K562 (cell line): ENCODE measurements at regions not wholly inside any gene's neighbourhood (a gene's known extent, or its start where the extent isn't known, plus 50 kb on each side); places are given as distances from the start of the nearest gene placed in this dataset.

Experiments
- CHD2 ChIP-seq: IDR thresholded peaks from 2 replicates; pipeline ENCODE4 v1.6.1; 2011; ENCODE audit warnings: low read depth, low read length
- CTCF ChIP-seq, 3 experiments: IDR thresholded peaks in 2 of 3; conservative IDR thresholded peaks in 1 of 3; 2 replicates each; pipeline ENCODE4 v1.5.1; 2011 to 2012; ENCODE audit warnings: low read length in 3 of 3, mild to moderate bottlenecking in 3 of 3, control low read depth in 2 of 3, improper control_type of control experiment in 1 of 3, inconsistent platforms in 1 of 3, low read depth in 1 of 3, mixed read lengths in 1 of 3, moderate library complexity in 1 of 3; ENCODE audit not compliant: insufficient read depth in 2 of 3
- ESRRA ChIP-seq: fragments of 450-650 bp; IDR thresholded peaks from 2 replicates; pipeline ENCODE4 v1.6.1; 2014; ENCODE audit warnings: low read depth, mild to moderate bottlenecking, moderate library complexity, borderline replicate concordance
- HDAC2 ChIP-seq: fragments of 450-650 bp; IDR thresholded peaks from 2 replicates; pipeline ENCODE4 v1.6.1; 2016; ENCODE audit warnings: mild to moderate bottlenecking
- KDM5B ChIP-seq: fragments of 200-600 bp; sonication (generic); IDR thresholded peaks from 2 replicates; pipeline ENCODE4 v1.6.1; 2012; ENCODE audit warnings: low read depth, mild to moderate bottlenecking, moderate library complexity, low read length, control low read depth, inconsistent platforms; ENCODE audit not compliant: insufficient replicate concordance
- MEF2D ChIP-seq: conservative IDR thresholded peaks from 2 replicates; pipeline ENCODE4 v1.6.1; 2016; ENCODE audit warnings: low read depth, missing genetic modification characterization, missing compliant biosample characterization
- POLR2A ChIP-seq: fragments of 450-650 bp; conservative IDR thresholded peaks from 2 replicates; pipeline ENCODE4 v1.6.1; 2016
- RUNX1 ChIP-seq: sonication (generic); IDR thresholded peaks from 2 replicates; pipeline ENCODE4 v1.6.1; 2016; ENCODE audit warnings: antibody characterized with exemption, low read depth
- SAP30 ChIP-seq: fragments of 200-600 bp; sonication (generic); IDR thresholded peaks from 2 replicates; pipeline ENCODE4 v1.6.1; 2012; ENCODE audit warnings: borderline replicate concordance, low read depth, mild to moderate bottlenecking, moderate library complexity, low read length, control low read depth, inconsistent platforms; ENCODE audit not compliant: insufficient read depth, poor library complexity, severe bottlenecking
- ZNF239 ChIP-seq: fragments of 250-450 bp; sonication (Bioruptor Pico); IDR thresholded peaks from 2 replicates; pipeline ENCODE4 v1.4.0; 2020; ENCODE audit warnings: mild to moderate bottlenecking
- ZNF785 ChIP-seq: fragments of 250-450 bp; sonication (Bioruptor Pico); IDR thresholded peaks from 2 replicates; pipeline ENCODE4 v1.4.0; 2020; ENCODE audit warnings: mild to moderate bottlenecking
- TF ChIP-seq, protein P1 (sequence below): sonication (generic); formaldehyde crosslinking; IDR thresholded peaks from 2 replicates; pipeline ENCODE4 v1.8.1; 2023; ENCODE audit warnings: mild to moderate bottlenecking, missing genetic modification reagents
- TF ChIP-seq, protein P2 (sequence below), 2 experiments: fragments of 450-650 bp in 1 of 2; IDR thresholded peaks; 2 replicates each; pipeline ENCODE4 v1.6.1; 2011 to 2017; ENCODE audit warnings: low read depth in 2 of 2, antibody characterized with exemption in 1 of 2, borderline replicate concordance in 1 of 2, low read length in 1 of 2, mild to moderate bottlenecking in 1 of 2, mixed read lengths in 1 of 2; ENCODE audit not compliant: control insufficient read depth in 1 of 2

GRCh38 chr6:151155095-151155494, 84.7 kb upstream of the AKAP12 start:
- TF ChIP-seq POLR2A: no peak
- no peak for TF ChIP-seq ESRRA
- TF ChIP-seq, protein P1, sequence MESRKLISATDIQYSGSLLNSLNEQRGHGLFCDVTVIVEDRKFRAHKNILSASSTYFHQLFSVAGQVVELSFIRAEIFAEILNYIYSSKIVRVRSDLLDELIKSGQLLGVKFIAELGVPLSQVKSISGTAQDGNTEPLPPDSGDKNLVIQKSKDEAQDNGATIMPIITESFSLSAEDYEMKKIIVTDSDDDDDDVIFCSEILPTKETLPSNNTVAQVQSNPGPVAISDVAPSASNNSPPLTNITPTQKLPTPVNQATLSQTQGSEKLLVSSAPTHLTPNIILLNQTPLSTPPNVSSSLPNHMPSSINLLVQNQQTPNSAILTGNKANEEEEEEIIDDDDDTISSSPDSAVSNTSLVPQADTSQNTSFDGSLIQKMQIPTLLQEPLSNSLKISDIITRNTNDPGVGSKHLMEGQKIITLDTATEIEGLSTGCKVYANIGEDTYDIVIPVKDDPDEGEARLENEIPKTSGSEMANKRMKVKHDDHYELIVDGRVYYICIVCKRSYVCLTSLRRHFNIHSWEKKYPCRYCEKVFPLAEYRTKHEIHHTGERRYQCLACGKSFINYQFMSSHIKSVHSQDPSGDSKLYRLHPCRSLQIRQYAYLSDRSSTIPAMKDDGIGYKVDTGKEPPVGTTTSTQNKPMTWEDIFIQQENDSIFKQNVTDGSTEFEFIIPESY (CRISPR knock-in tag): no peak
- no peak for TF ChIP-seq CTCF (IDR thresholded peaks at IDR 0.05 in 2 of 3, conservative IDR thresholded peaks at IDR 0.05 in 1 of 3; ENCODE audit: insufficient read depth in 2 of 3, low read depth in 1 of 3, low read length in 3 of 3)
- no peak for TF ChIP-seq KDM5B
- TF ChIP-seq SAP30: no peak
- TF ChIP-seq ZNF785 (CRISPR knock-in tag): no peak
- no peak for TF ChIP-seq CHD2
- TF ChIP-seq, protein P2, sequence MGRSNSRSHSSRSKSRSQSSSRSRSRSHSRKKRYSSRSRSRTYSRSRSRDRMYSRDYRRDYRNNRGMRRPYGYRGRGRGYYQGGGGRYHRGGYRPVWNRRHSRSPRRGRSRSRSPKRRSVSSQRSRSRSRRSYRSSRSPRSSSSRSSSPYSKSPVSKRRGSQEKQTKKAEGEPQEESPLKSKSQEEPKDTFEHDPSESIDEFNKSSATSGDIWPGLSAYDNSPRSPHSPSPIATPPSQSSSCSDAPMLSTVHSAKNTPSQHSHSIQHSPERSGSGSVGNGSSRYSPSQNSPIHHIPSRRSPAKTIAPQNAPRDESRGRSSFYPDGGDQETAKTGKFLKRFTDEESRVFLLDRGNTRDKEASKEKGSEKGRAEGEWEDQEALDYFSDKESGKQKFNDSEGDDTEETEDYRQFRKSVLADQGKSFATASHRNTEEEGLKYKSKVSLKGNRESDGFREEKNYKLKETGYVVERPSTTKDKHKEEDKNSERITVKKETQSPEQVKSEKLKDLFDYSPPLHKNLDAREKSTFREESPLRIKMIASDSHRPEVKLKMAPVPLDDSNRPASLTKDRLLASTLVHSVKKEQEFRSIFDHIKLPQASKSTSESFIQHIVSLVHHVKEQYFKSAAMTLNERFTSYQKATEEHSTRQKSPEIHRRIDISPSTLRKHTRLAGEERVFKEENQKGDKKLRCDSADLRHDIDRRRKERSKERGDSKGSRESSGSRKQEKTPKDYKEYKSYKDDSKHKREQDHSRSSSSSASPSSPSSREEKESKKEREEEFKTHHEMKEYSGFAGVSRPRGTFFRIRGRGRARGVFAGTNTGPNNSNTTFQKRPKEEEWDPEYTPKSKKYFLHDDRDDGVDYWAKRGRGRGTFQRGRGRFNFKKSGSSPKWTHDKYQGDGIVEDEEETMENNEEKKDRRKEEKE (IDR thresholded peaks at IDR 0.05; ENCODE audit: borderline replicate concordance in 1 of 2, control insufficient read depth in 1 of 2, low read depth in 2 of 2, low read length in 1 of 2): no peak
- TF ChIP-seq RUNX1: no peak
- TF ChIP-seq HDAC2: no peak
- no peak for TF ChIP-seq MEF2D (tag)
- TF ChIP-seq ZNF239 (CRISPR knock-in tag): no peak
